HAP-1 (cell line): ENCODE measurements at regions not wholly inside any gene's neighbourhood (a gene's known extent, or its start where the extent isn't known, plus 50 kb on each side); places are given as distances from the start of the nearest gene placed in this dataset.

Experiments
- DNase-seq, 2 experiments: peaks; one replicate each; pipeline ENCODE4 v3.0.0-alpha.2; 2016 to 2020; ENCODE audit warnings: low spot score in 2 of 2
- H3K27me3 ChIP-seq: fragments of 250-450 bp; sonication (Bioruptor Pico); 2 replicates; pipeline ENCODE4 v1.5.1; 2020; ENCODE audit warnings: low read depth, mild to moderate bottlenecking, moderate library complexity
- H3K36me3 ChIP-seq: fragments of 250-450 bp; sonication (Bioruptor Pico); replicated peaks from 2 replicates; pipeline ENCODE4 v1.5.1; 2020; ENCODE audit warnings: mild to moderate bottlenecking
- H3K4me1 ChIP-seq: fragments of 250-450 bp; sonication (Bioruptor Pico); 2 replicates; pipeline ENCODE4 v1.5.1; 2020; ENCODE audit warnings: mild to moderate bottlenecking
- H3K4me3 ChIP-seq: fragments of 250-450 bp; sonication (Bioruptor Pico); 2 replicates; pipeline ENCODE4 v1.5.1; 2020; ENCODE audit warnings: mild to moderate bottlenecking, moderate library complexity
- H3K9me3 ChIP-seq: fragments of 250-450 bp; sonication (Bioruptor Pico); 2 replicates; pipeline ENCODE4 v1.5.1; 2020; ENCODE audit warnings: mild to moderate bottlenecking, moderate library complexity
- in situ Hi-C: fragments of 300-500 bp; cut with MboI; formaldehyde crosslinking; loops from 3 replicates; pipeline ENCODE4 v1.14.3; 2020; ENCODE audit warnings: low sequenced_read_pairs, inconsistent platforms, mixed read lengths

DNA sequence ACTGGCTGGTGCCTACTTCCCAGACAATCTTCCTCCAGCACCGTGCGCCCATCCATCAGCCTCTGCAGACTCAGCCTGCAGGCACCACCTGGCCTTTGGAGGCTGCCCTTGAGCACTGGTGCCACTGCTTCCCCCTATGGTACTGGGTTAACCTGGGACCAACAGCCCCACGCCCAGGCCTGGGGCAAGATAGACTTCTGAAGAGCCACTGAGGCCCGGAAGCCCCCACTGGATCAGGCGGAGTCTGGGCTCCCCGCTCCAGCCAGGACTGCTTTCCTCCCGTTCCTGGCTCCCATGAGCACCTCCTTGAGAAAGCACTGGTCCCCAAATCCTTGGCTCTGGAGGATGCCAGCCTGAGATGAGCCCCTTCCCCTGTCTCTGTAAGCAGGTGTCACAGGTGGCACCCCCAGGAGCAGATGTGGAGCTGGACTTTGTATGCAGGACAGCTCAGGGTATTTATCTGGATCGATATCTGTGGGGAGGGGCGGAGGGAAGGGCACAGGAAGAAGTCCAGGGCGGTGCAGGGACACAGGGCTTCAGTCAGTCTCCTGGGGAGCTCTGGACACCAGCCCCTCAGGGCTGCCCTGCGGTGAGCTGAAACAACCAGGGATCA lies 206.5 kb upstream of the PPP2R2D start:
- Histone ChIP-seq H3K4me3 (no peak overlapping the region), H3K9me3 (no peaks in the 10 kb centered on the region), H3K27me3 (no peaks in the 10 kb centered on the region), H3K36me3 (no peaks in the 10 kb centered on the region), H3K4me1 (no peaks in the 10 kb centered on the region)
- no peak for DNase-seq
- in situ Hi-C loops: no loop called here

DNA sequence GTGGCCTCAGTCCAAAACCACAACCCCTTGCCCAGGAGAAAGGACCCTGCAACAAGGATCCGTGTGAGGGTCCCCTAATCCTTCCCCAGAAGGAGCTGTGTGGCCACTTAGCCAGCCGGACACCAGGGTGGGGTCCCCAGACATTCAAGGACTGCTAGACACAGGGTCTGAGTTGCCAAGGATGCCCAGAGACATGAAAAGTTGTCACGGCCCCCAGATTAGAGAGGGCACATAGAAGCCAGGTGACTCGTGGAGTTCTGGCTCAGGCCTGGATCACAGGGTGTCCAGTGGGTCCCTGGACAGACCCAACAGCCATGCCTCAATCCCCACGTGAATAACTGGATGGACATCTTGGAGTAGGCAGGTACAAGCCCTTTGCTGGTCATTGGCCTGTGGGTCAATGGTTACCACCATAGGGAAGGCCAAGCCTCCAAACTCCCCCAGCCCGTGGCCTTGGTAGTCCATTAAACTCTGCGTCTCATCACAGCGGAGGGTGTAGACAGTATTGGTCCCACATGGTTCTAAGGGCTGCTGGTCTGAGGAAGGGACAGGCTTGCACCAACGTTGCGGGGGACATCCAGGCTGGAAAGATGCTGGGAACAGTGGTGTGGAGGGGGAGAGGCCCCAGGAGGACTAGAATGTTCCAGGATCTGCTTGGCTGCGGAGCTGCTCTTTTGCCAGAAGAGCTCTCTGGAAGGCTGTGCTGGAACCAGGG lies 205.9 kb upstream of the PPP2R2D start:
- Histone ChIP-seq H3K9me3 (no peaks in the 10 kb centered on the region), H3K4me3 (no peak overlapping the region), H3K36me3 (no peaks in the 10 kb centered on the region), H3K27me3 (no peaks in the 10 kb centered on the region), H3K4me1 (no peaks in the 10 kb centered on the region)
- in situ Hi-C loops: no loop called here
- no peak for DNase-seq

DNA sequence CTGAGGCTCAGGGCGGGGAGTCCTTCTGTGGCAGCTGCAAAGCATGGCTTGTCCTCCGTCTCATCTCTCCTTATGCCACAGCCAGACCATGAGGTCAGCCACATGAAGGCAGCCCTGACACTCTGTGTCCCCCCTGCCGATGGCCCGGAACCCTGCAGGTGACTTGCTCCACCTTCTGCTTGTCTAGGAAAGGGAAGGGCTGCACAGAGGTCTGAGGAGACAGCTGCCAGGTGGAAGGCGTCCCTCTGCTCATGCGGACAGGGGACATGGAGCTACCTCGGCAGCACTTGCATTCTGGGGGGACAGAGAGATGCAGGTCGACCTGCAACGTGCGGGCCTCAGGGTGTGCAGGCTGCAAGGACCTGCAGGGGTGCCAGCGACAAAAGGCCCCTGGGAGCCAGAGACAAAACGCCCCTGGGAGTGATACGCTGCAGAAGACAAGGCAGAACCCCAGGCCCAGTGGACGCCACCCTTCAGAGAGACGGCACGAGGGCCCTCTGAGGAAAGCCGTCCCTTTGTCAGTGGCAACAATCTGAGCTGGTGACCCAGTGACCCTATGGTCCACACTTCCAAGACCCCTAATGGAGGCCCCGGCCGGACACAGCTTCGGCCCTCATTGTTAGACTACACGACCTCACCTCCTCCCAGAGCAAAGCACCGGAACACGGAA lies 205.2 kb upstream of the PPP2R2D start:
- DNase-seq: no peak
- in situ Hi-C loops: no loop called here
- Histone ChIP-seq H3K9me3 (no peaks in the 10 kb centered on the region), H3K36me3 (no peaks in the 10 kb centered on the region), H3K4me3 (no peak overlapping the region), H3K4me1 (no peaks in the 10 kb centered on the region), H3K27me3 (no peaks in the 10 kb centered on the region)

DNA sequence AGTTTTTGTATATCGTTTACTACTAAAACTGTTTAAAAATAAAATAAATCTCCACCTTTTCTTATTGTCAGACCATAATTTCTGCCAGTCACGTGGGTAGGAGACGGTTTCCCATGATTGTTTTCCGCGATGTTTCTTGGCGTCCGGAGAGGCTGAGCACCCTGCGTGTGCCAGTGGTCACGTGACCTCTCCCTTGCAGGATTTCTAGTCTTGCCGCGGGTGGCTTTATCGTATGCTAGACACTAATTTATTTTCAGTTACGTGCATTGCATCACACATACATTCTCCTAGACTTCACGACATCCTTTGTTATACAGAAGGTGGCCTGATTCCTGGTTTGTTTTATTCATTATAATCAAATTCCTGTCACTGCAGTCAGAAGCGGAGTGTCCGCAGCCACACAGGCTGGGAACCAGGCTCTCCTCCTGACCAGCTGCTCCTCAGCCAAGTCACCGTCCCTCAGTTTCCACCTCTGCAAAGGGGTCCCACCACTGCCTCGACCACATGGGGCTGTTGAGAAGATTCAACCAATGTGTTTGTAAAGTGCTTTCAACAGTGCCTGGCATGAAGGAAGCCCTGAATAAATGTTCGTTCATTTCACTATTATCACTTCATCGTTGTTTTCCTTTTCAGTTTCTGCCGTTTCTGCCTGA lies 203.2 kb upstream of the PPP2R2D start:
- no peaks in the 10 kb centered on the region for H3K27me3 ChIP-seq
- H3K9me3 ChIP-seq: no peaks in the 10 kb centered on the region
- no peak overlapping the region for H3K4me3 ChIP-seq
- no peak for DNase-seq
- no peaks in the 10 kb centered on the region for H3K4me1 ChIP-seq
- in situ Hi-C loops: no loop called here
- H3K36me3 ChIP-seq: no peaks in the 10 kb centered on the region

DNA sequence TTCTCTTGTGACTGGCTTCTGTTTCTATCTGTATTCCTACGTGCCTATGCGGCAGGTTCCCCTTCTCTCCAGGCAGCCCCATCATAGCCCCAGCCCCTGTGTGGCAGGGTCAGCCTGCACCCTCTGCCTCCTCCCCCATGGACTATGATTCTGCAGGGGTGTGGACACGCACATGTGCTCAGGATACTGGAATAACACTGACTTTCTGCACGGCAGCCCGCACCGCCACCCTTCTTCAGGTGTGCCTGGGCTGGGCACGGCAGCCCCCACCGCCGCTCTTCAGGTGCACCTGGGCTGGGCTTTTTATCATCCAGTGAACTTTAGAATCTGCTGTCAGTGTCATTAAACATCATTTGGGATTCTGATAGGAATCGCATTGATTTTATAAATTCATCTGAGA lies 202.6 kb upstream of the PPP2R2D start:
- Histone ChIP-seq H3K36me3 (no peaks in the 10 kb centered on the region), H3K4me1 (no peaks in the 10 kb centered on the region), H3K9me3 (no peaks in the 10 kb centered on the region), H3K27me3 (no peaks in the 10 kb centered on the region), H3K4me3 (no peak overlapping the region)
- no peak for DNase-seq
- in situ Hi-C loops: no loop called here

DNA sequence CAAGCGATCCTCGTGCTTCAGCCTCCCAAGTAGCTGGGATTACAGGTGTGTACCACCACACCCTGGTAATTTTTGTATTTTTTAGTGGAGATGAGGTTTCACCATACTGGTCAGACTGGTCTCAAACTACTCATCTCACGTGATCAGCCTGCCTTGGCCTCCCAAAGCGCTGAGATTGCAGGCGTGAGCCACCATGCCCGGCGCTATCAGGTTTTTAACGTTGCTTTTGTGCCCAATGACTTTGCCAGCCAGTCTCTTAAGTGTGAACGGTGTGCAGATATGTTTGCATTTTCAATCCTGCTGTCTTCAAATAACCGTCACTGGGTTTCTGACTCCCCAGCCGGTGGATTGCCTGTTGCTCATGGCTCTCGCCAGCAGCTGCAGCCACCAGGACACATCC lies 201.8 kb upstream of the PPP2R2D start:
- H3K36me3 ChIP-seq: no peaks in the 10 kb centered on the region
- in situ Hi-C loops: no loop called here
- no peak overlapping the region for H3K4me3 ChIP-seq
- H3K27me3 ChIP-seq: no peaks in the 10 kb centered on the region
- no peaks in the 10 kb centered on the region for H3K4me1 ChIP-seq
- no peaks in the 10 kb centered on the region for H3K9me3 ChIP-seq
- DNase-seq: no peak

DNA sequence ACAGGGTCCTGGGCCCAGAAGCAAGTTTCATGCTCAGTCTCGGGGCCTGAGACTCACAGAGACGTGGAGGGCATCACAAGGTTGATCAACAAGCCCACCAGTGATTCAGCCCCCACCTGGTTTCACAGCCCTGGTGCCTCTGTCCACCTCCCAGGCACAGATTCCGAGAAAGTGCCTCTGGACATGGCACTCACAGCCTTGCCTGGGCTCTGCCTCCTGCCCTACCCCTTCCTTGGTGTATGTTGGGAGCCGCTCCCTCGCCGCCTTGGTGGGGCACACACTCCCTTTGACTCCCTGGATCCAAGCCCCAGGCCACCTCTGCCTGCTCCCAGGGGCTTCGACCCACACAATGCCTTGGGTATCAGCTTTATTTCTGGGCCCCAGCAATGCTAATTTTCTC lies 200.8 kb upstream of the PPP2R2D start:
- H3K4me1 ChIP-seq: no peaks in the 10 kb centered on the region
- H3K4me3 ChIP-seq: no peak overlapping the region
- H3K36me3 ChIP-seq: no peaks in the 10 kb centered on the region
- in situ Hi-C loops: no loop called here
- H3K9me3 ChIP-seq: no peaks in the 10 kb centered on the region
- H3K27me3 ChIP-seq: no peaks in the 10 kb centered on the region
- no peak for DNase-seq

DNA sequence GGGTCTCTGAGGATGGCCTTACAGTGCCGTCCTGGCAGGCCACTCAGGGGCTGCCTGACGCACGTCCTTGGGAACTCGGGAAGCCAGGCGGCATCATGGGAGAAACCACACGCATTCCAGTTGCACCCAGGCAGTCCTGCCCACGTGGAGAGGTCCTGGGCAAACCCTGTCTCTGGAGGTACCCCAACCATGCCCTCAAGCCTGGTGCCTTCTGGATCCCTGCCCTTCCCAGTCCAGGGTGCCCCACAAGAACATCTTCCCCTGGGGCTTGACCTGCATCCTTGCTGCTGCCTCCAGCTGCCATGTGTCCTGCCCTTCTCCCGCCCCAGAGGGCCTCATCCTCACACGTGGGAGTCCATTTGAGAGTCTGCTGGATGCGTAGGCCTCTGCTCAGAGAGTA lies 200.3 kb upstream of the PPP2R2D start:
- no peaks in the 10 kb centered on the region for H3K4me1 ChIP-seq
- DNase-seq: no peak
- in situ Hi-C loops: no loop called here

DNA sequence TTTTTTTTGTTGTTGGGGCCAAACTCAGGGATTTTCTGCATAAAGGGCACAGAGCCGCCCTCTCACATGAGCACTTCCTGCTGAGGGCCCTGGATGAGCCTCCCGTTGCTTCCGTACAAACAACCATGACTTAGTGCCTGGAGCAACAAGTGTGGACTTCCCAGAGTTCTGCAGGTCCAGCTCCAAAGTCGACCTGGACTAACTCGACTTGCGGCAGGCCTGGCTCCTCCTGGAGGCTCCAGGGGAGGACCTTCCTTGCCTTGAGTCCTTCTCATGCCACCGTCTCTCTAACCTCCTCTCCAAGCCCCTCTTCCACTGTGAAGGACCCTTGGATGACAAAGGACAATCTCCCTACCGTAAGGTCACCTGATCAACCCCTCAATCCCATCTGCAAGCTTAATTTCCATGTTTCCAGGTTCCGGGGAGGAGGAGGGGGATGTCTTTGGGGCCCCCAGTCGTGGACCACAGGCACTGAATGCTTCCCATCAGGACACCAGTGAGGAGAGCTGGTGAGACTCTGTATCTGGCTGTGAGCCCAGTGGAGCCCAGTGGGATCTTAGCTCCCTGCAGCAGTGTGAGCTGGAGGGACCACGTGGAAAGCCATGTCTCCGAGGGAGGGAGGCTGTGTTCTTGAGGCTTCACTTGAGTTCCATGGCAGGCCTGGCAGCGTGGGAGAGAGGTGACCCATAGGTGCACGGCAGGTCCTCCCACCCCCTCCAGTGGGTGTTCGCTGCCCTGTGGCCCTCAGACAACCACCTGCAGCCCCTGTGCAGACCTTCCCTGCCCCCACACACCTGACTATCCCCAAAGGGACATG lies 199.5 kb upstream of the PPP2R2D start:
- in situ Hi-C loops: no loop called here

More for the DNA sequence above, 200.3 kb upstream of the PPP2R2D start:
- no peaks in the 10 kb centered on the region for H3K27me3 ChIP-seq
- H3K36me3 ChIP-seq: no peaks in the 10 kb centered on the region
- no peak overlapping the region for H3K4me3 ChIP-seq
- H3K9me3 ChIP-seq: no peaks in the 10 kb centered on the region

DNA sequence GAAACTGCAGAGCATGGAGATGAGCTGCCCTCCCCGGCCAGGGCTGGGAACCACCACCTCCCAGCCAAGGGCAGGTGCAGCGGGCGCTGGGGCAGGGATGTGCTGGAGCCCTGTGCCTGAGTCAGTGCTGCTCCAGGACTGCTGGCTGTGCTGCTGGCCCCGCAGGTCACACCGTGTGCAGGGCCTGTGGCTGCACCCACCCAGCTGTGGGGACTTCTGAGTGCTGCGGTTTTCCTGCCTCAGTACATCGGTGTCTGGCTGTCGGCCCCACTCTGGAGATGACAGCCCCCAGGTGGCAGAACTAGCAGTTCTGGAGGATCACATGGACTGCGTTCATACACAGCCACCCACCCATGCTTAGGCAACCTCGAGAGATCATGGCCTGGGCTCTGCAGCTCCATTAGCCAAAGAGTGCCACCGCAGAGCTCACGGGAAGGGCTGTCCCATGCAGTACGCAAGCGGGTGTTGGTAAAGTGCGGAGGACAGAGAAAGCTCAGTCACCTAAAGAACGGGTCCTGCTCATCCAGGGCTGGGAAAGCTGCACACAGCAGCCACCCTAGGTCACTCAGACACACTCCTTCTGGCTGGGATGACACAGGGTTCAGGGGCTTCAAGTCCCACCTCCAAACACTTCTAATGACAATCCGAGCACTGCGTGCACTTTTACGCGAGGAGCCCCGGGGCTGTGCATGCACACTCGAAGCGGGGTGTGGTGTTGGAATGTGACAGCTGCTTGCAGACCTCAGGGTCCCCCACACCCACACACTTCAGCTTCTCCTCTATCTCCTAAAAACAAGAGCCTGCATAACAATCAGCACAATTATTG lies 198.1 kb upstream of the PPP2R2D start:
- H3K27me3 ChIP-seq: no peaks in the 10 kb centered on the region
- no peaks in the 10 kb centered on the region for H3K36me3 ChIP-seq
- H3K4me1 ChIP-seq: no peaks in the 10 kb centered on the region
- no peak overlapping the region for H3K4me3 ChIP-seq
- in situ Hi-C loops: no loop called here
- no peaks in the 10 kb centered on the region for H3K9me3 ChIP-seq
- no peak for DNase-seq

More for the DNA sequence above, 199.5 kb upstream of the PPP2R2D start:
- H3K36me3 ChIP-seq: no peaks in the 10 kb centered on the region
- H3K4me1 ChIP-seq: no peaks in the 10 kb centered on the region
- no peaks in the 10 kb centered on the region for H3K9me3 ChIP-seq
- H3K4me3 ChIP-seq: no peak overlapping the region
- H3K27me3 ChIP-seq: no peaks in the 10 kb centered on the region
- DNase-seq: no peak

DNA sequence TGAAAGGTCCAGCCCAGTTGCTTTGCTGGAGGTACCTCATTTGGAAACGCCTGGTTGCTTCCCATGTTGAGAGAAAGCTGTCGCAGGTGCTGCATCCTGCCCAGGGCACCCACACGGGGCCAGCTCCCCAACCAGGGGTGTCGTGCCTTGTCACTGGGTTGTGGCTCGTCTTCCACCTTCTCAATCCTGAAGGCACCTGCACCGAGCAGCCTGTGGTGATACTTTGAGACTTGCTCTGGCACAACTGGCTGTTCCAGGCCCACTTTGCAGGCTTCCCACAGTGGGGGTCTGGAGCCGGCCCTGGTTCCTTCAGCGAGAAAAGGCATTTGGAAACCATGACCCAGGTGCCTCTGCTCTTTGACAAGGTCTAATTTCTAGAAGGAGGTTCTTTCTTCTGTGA lies 197.3 kb upstream of the PPP2R2D start:
- DNase-seq: no peak
- no peaks in the 10 kb centered on the region for H3K36me3 ChIP-seq
- no peaks in the 10 kb centered on the region for H3K4me1 ChIP-seq
- H3K27me3 ChIP-seq: no peaks in the 10 kb centered on the region
- no peak overlapping the region for H3K4me3 ChIP-seq
- H3K9me3 ChIP-seq: no peaks in the 10 kb centered on the region
- in situ Hi-C loops: no loop called here

DNA sequence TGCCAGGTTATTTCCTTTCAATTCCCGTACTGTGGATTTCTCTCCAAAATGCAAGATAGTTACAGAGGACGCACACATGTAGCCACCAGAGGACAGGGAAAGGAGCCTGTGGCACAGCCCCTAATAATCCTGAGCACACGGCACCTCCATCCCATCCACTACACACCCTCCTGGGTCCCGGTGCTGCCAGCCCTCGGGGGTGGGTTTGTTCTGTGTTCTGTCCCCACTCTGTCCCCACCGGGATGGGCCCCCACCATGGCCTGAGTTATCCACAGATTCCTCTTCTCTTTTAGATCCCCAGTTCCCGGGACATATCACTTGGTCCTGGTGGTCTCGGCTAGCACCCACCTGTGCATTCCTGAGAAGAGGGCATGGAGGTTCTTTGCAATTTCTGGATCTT lies 196.9 kb upstream of the PPP2R2D start:
- Histone ChIP-seq H3K27me3 (no peaks in the 10 kb centered on the region), H3K36me3 (no peaks in the 10 kb centered on the region), H3K9me3 (no peaks in the 10 kb centered on the region), H3K4me1 (no peaks in the 10 kb centered on the region), H3K4me3 (no peak overlapping the region)
- no peak for DNase-seq
- in situ Hi-C loops: no loop called here

DNA sequence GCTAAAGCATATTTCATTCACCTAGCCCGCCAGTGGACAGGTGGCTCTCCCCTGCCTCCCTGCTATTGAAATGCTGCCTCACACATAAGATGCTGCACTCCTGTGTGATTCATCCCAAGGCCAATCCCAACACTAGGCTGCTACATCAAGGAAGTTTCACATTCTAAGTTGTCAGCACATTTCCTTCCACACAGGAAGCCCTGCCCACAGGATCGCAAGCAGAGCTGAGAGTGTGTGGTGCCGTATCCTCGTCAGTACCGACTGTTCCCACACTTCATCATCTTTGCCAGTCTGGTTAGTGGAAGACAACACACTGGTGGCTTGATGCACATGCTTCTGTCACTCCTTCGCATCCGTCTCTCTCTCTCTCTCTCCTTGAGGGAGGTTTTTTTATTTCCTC lies 194.3 kb upstream of the PPP2R2D start:
- no peaks in the 10 kb centered on the region for H3K36me3 ChIP-seq
- H3K27me3 ChIP-seq: no peaks in the 10 kb centered on the region
- DNase-seq: no peak
- no peak overlapping the region for H3K4me3 ChIP-seq
- no peaks in the 10 kb centered on the region for H3K4me1 ChIP-seq
- in situ Hi-C loops: no loop called here
- no peaks in the 10 kb centered on the region for H3K9me3 ChIP-seq
